HG03159 (cell line): ENCODE measurements at regions not wholly inside any gene's neighbourhood (a gene's known extent, or its start where the extent isn't known, plus 50 kb on each side); places are given as distances from the start of the nearest gene placed in this dataset.

Experiments used
- ATAC-seq: cut with Tn5 transposase; IDR thresholded peaks from one replicate; pipeline ENCODE4 v1.9.1; 2021; ENCODE audit warnings: mild to moderate bottlenecking, moderate library complexity; ENCODE audit not compliant: unreplicated experiment

- no peak for ATAC-seq
Measured at GRCh38 chr9:79236466-79236865, 335.3 kb upstream of the TLE4 start.

DNA sequence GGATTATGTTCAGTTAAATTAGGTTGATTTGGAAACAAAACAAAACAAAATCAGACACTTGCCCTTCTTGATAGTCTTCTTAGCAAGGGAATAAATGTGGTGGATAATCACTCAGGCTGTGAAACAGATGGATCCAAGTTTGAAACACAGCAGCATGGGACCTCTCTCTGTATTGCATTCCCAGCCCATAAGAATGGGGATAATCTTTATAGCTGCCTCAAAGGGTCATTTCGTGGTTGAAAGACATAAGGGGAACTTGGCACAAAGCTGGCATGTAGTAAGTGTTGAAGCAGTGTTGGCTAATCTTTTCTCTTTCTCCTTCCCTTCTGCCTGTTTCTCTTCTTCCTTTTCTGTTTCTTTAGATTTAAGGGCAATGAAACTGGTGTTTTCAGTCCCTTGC, 333.9 kb upstream of the TLE4 start:
- no peak for ATAC-seq

- ATAC-seq: no peak
Measured at GRCh38 chr9:79240774-79241173, 331.0 kb upstream of the TLE4 start.

- no peak for ATAC-seq
Measured at GRCh38 chr9:79242489-79242888, 329.3 kb upstream of the TLE4 start.

DNA sequence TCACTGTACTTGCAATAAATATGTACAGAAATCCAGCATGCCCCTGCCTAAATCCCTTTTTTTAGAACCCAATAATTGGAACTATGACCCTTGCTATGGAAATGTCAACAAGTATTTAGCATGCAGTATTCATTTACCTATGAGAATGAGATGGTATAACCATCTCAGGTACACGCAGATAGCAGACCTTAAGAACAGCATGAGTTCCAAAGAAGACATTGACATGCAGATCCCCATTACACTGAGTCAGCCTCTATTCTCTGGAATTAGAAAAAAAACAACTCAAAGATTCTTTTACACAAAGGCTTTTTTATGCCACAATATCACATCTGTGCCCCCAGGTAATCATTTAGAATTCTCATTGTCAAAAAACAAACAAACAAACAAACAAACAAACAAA, 325.6 kb upstream of the TLE4 start:
- ATAC-seq: no peak

GRCh38 chr9:79247021-79247420, 324.7 kb upstream of the TLE4 start:
- ATAC-seq: no peak

DNA sequence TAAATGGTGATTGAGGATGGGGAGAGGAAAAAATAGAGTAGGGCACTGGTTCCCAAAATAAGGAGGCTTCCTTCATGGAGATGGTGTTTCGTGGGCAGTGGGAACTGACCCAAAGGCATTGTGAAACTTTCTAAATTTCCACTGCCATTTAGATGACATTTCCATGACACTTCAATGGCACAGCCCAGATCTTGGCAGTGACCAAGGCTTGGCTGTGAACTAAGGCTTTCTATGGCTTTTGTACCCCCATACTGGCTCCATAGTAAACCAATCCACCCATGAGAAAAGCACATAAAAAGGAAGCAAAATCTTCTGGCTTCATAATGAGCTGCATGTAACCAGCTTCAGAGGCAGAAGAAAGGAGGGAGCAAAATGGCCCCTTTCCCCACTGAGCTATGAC, 321.0 kb upstream of the TLE4 start:
- no peak for ATAC-seq

GRCh38 chr9:79254900-79255650, 316.7 kb upstream of the TLE4 start:
- ATAC-seq: no peak

DNA sequence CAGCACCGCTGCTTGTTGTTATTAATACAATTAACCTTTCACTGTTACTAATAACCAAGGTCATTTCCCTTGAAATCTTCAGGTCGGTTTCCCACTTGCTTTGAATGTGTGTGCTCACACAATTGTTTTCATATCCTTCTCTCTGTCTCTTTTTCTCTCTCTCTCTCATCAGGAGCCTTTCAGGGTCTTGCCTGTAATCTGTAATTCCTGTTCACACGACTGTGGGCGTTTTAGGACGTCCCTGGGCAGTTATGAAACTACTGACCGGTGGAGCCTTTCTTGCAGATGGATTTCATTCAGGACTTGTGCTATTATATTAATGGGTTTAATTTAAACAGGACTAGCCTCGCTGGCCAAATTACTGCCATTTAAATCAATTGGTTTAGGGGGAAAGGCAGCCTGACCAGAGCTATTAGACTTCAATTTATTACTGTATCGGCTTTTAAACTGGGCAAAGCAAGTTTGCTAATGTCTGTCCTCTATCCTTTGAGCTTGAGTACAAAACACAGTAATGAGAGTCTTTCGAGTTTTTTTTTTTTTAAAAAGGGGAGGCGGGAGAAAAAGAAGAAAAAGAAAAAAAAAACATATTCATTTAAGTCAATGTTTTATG, 316.0 kb upstream of the TLE4 start:
- no peak for ATAC-seq

DNA sequence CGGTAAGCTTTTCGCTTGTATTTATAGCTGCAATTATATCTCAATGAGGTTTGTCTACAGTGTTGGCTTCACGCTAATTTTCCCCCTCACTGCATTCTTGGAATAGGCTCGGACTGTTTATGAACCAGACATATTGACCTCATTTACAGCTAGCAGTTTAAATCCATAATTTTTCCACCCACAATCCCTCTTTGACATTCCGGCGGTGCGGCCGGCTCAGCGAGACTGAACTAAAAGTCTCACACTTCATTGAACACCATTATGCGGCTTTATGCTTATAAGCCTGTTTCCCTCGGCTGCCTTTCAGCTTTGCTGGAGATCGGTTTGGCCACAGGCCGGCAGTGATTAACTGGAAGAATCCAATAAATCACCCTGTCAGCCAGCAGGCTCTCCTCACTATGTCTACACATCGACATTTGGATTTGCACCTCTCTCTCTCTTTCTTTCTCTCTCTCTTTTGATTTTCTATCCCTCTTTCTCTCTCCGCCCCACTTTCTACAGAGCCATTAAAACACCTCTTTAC, 315.0 kb upstream of the TLE4 start:
- no peak for ATAC-seq

GRCh38 chr9:79257228-79257781, 314.5 kb upstream of the TLE4 start:
- no peak for ATAC-seq

DNA sequence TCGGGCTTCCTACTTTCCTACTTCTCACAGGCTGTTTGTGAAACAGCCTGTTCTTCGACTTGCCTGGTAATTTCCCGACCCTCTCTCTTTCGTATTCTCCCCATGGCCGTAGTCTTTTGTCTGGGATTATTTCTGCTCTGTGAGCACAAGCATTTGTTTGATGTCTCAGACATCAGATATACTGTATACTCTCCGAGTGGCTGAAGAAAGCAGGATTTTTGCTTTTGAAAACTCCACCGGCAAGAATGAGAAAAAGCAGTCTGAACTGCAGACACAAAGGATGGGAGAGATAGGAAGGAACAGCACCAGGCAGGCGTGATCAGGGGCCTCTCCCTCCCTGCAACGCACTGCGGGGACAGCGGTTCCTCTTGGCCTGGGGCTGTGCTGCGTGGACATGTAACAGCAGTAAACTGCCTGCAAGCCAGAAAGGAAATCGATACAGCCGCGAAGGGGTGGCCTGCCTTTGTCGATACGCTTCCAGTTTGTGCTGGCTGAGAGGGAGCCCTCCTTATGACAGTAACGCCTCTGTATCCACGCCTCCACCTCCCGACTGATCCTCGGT, 313.9 kb upstream of the TLE4 start:
- no peak for ATAC-seq

DNA sequence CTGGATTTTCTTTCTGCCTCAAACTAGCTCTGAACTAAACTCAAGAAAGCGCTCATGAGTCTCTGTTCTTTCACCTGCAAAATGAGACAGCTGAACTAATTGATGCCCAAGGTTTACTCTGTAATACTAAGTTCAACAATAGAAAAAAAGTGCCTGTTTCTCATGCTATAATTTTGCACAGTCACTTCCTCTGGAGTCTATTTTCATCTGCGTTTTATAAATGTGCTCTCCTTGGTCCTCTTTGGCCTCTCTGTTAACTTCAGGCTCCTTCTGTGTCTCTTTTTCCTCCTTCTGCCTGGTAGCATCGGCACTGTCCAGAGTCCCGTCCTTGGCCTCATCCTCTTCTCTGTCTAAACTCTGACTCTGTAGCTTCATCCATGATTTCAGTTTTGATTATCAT, 311.9 kb upstream of the TLE4 start:
- ATAC-seq: no peak

DNA sequence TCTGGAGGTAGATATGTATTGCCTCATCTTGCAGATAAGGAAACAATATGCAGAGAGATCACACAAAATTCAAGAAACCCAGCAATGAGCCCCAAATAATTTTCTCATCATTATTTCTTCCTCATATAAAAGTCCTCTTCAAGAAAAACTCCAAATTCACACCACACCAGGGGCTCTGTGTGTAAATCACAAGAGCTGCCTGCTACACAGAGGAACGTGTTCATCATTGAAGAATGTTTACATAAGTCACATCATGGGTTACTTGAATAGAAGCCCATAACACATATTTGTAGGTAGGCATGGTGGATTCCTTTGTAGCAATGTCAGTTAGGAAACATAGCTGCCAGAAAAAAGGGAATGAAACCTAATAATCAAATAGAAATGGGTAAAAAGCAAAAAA, 308.1 kb upstream of the TLE4 start:
- ATAC-seq: no peak

DNA sequence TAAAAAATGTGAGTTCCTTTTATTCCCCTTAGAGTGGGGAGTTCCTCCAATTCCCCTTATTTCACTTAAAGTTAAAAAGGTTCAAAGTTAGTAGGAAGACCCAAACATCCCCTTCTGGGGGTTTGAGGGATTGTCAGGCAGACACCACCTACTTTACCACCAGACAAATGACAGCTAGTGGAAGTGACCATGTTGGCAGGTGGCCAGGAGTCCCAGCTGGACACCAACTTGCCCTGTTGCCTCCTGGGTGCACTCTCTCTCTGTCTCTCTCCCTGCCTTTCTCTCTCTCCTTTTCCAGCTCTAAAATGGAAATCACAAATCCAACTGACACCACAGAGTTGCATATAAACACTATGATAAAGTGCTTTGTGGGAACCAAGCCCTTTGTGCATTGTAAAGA, 307.7 kb upstream of the TLE4 start:
- ATAC-seq: no peak

DNA sequence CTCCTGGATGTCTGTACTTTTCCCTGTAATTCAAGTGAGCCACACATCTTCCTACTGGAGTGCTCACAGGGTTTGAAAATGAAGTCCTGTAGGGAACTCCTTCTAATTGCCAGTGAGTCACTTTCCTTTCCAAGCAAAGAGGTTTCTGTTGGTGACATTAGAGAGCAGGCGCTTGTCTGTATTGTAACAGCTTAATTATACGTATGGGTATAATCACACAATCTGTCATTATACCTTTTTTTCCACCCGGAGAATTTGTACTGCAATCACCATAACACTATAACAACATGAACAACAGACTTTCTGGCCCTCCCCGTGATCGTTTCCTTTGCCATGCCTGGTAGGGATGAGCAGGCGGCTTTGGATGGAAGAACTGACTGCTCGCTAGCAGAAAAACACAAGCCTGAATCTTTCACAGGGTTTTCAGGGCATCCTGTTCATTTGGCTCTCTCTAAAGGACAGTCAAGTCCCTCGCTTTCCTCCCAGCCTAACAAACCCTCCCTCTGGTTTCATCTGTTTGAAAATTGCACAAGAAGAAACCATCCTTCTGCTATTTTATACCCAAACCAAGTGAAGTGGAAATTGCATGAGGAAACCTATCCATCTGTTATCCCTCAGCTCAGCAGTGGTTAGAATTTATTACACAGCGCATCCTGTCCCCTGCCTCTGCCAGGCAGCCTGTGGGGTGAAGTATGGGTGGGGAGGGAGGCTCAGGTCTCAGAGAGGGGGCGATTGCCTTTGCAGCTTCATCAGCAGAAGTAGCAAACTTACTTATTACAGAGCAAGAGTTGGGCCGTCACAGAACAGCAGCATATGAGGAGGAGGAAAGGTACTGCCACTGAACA, 307.0 kb upstream of the TLE4 start:
- ATAC-seq: no peak

GRCh38 chr9:79266986-79267385, 304.8 kb upstream of the TLE4 start:
- no peak for ATAC-seq

DNA sequence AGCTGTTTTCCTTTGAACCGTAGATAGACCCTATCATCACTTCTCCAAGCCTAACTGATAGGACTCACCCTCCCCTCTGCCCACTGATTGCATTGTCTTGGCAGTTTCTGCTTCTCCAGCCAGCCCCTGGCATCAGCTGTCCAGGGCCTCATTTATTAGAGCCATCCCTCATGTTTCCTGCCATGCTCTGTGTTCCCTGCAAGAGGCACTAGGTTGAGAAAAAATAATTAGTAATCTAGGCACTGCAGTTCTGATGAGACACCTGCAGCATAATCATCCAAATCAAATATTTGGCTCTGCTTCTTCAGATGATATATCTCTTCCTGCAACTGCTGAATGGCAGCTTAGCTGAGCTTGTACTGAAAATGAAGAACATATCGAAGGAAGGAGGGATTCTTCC, 303.0 kb upstream of the TLE4 start:
- ATAC-seq: no peak

GRCh38 chr9:79273311-79273710, 298.5 kb upstream of the TLE4 start:
- ATAC-seq: no peak

DNA sequence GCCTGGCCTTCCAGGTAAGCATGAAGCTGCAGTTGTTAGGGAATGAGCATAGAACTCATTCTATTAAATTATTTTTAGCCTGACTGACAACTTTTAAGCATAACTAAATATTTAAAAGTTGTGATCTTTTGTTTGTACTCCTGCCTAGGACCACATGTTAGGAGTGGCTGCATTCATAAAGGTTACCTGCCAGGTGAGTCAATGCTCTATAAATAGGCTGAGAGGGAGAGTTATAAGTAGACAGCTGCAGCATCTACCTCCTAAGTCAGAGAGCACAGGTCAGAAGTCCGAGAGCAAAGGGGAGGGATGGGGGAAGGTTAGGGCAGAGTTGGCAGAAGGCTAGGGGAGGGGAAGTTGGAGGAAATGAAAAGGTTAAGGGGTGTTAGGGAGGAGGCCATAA, 292.4 kb upstream of the TLE4 start:
- ATAC-seq: no peak

DNA sequence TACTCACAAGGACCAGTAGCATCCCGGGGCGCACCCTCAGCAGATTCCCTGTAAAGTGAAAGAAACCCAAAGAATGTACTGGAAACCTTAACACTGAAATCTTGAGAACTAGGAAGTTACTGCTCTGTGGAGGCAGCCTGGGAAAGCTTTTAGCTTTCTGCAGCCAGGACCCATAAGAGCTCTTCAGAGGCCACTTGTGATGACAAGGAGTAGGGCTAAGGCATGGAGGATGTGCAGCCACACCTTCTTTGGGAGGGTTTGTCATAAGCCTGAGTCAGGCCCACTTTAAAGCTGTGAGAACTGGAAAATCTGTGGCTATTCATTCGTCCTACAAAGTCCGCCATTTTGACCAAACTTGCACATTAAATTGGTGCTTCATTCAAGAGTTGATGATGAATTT, 291.1 kb upstream of the TLE4 start:
- no peak for ATAC-seq
